ENCODE measurements at regions not wholly inside any gene's neighbourhood (a gene's known extent, or its start where the extent isn't known, plus 50 kb on each side); places are given as distances from the start of the nearest gene placed in this dataset.

GRCh38 chr2:67323209-67323991, 73.7 kb upstream of the ETAA1 start (continued):
- no peak for TF ChIP-seq BHLHE40 (IDR thresholded peaks at IDR 0.05; ENCODE audit: low read depth, low read length)

- ATAC-seq (ENCODE audit: low read depth): no peak
- Histone ChIP-seq H2BK15ac (ENCODE audit: low read depth, low read length) (no peak overlapping the region), H3K9ac (ENCODE audit: low read depth, low read length) (no peak overlapping the region), H3K4me1 (ENCODE audit: control insufficient read depth, insufficient read depth, low read length) (no peaks in the 10 kb centered on the region), H2AK5ac (ENCODE audit: low read depth, low read length) (no peak overlapping the region), H3K4me3 (ENCODE audit: insufficient read depth, low read depth, low read length) (no peak overlapping the region), H2BK5ac (ENCODE audit: low read depth, low read length, poor library complexity, severe bottlenecking) (no peak overlapping the region), H4K5ac (ENCODE audit: low read depth, low read length) (no peak overlapping the region), H4K8ac (ENCODE audit: low read depth in 2 of 2, low read length in 2 of 2) (no peak overlapping the region), H4K91ac (ENCODE audit: insufficient read depth, low read depth, low read length) (no peak overlapping the region), H3K4ac (ENCODE audit: low read depth, low read length) (no peak overlapping the region), H3K9me1 (ENCODE audit: insufficient read depth, low read length) (no peaks in the 10 kb centered on the region), H3K79me1 (ENCODE audit: low read depth in 1 of 2, low read length in 2 of 2) (no peaks in the 10 kb centered on the region), H2AK9ac (replicated peaks; ENCODE audit: low read depth, low read length, poor library complexity) (no peak overlapping the region), H3K9me3 (ENCODE audit: control insufficient read depth, insufficient read depth, low read length) (no peaks in the 10 kb centered on the region), H2AFZ (replicated peaks; ENCODE audit: low read length, poor library complexity) (no peak overlapping the region), H3K56ac (ENCODE audit: extremely low read depth, insufficient read depth, low read length) (no peak overlapping the region), H3K4me2 (ENCODE audit: low read depth, low read length) (no peak overlapping the region), H3K27ac (ENCODE audit: insufficient read depth, low read length) (no peak overlapping the region), H3K27me3 (ENCODE audit: control insufficient read depth, insufficient read depth, low read length) (no peaks in the 10 kb centered on the region), H3K18ac (ENCODE audit: low read depth, low read length) (no peak overlapping the region), H3K14ac (replicated peaks; ENCODE audit: low read depth, low read length) (no peak overlapping the region), H2BK120ac (ENCODE audit: low read depth, low read length) (no peak overlapping the region), H2BK20ac (ENCODE audit: low read depth, low read length) (no peak overlapping the region), H3K36me3 (ENCODE audit: control insufficient read depth, insufficient read depth, low read length) (no peaks in the 10 kb centered on the region), H4K20me1 (ENCODE audit: insufficient read depth, low read length) (no peaks in the 10 kb centered on the region), H3K23ac (ENCODE audit: low read depth, low read length) (no peak overlapping the region)
- dilution Hi-C loops (cut with HindIII; ENCODE audit: low sequenced_read_pairs, unreplicated experiment) (no loop called here), intact Hi-C loops (cut with micrococcal nuclease) (loop anchor here (10.0 kb wide), 1 partner anchor 515 kb away; no protein-coding TSS in a partner anchor), in situ Hi-C loops (cut with MboI; ENCODE audit: low sequenced_read_pairs) (no loop called here)
- no TSS peak for BruUV-seq (replicated peaks)
- ChIA-PET POLR2A (ENCODE audit: unreplicated experiment) (no interaction called here), CTCF (no interaction called here)
- no peak for DNase-seq
- no peak for TF ChIP-seq BHLHE40 (IDR thresholded peaks at IDR 0.05; ENCODE audit: low read depth, low read length)
- no peak for TF ChIP-seq CHD1 (IDR thresholded peaks at IDR 0.05; ENCODE audit: low read depth, low read length)
- no peak for TF ChIP-seq RFX5 (IDR thresholded peaks at IDR 0.05; ENCODE audit: low read depth, low read length)
- no peak for TF ChIP-seq ELK1 (IDR thresholded peaks at IDR 0.05; ENCODE audit: borderline replicate concordance, low read depth, low read length)
- TF ChIP-seq SMC3 (IDR thresholded peaks at IDR 0.05; ENCODE audit: low read depth, low read length): no peak
- no peak for TF ChIP-seq USF2 (IDR thresholded peaks at IDR 0.05; ENCODE audit: low read depth, low read length)
- TF ChIP-seq CEBPB (IDR thresholded peaks at IDR 0.05; ENCODE audit: low read depth, low read length): no peak
- TF ChIP-seq RAD21 (IDR thresholded peaks at IDR 0.05; ENCODE audit: low read length): no peak
- no peak for TF ChIP-seq RCOR1 (IDR thresholded peaks at IDR 0.05; ENCODE audit: insufficient replicate concordance, low read length)
- no peak for TF ChIP-seq MXI1 (IDR thresholded peaks at IDR 0.05; ENCODE audit: borderline replicate concordance, low read depth, low read length)
- TF ChIP-seq MAZ (IDR thresholded peaks at IDR 0.05; ENCODE audit: borderline replicate concordance, low read depth, low read length): no peak
- no peak for TF ChIP-seq NFE2L2 (IDR thresholded peaks at IDR 0.05; ENCODE audit: low read depth, low read length)
- no peak for TF ChIP-seq FOS (IDR thresholded peaks at IDR 0.05; ENCODE audit: low read depth, low read length)
- no peak for TF ChIP-seq POLR2A (IDR thresholded peaks at IDR 0.05; ENCODE audit: low read depth, low read length)
Measured at GRCh38 chr2:67329513-67329912, 67.6 kb upstream of the ETAA1 start.

All from IMR-90 (cell line).